HCT116 (cell line): ENCODE measurements at regions not wholly inside any gene's neighbourhood (a gene's known extent, or its start where the extent isn't known, plus 50 kb on each side); places are given as distances from the start of the nearest gene placed in this dataset.
"Not testable (repeated sequence)": the region's sequence is repeated elsewhere in the genome, so short reads cannot be mapped to it uniquely, and the experiment has no call there.

Source experiments
- ATAC-seq: fragments of 200-7000 bp; cut with Tn5 transposase; 2 replicates; pipeline ENCODE4 v1.9.1; 2020; ENCODE audit warnings: mild to moderate bottlenecking, moderate library complexity
- BruUV-seq: library from RNA; stranded (reverse); fragments of 400-500 nt; replicated peaks from 2 replicates; lab custom pipeline; 2021; lab: Mats Ljungman, UMichigan
- CTCF ChIA-PET: fragments of 300-600 bp; sonication (Branson Sonifier 250); formaldehyde crosslinking; loops from one replicate; lab custom pipeline; 2021; ENCODE audit warnings: antibody characterized with exemption; lab: Charles Lee
- POLR2A ChIA-PET: fragments of 300-600, 350-600 bp; sonication (Branson Sonifier 250); formaldehyde crosslinking; loops from one replicate; lab custom pipeline; 2021; ENCODE audit warnings: antibody characterized with exemption; lab: Charles Lee
- RAD21 ChIA-PET, 2 experiments: fragments of 300-600 bp; sonication (Branson Sonifier 250); formaldehyde crosslinking; loops; one replicate each; lab custom pipeline; 2023; ENCODE audit warnings: low total read pairs in 2 of 2; ENCODE audit not compliant: uncharacterized antibody in 2 of 2, unreplicated experiment in 2 of 2, low non-redundant PET in 1 of 2; lab: Charles Lee
- DNase-seq: peaks from one replicate; pipeline ENCODE4 v3.0.0-alpha.2; 2010; ENCODE audit warnings: low read depth, low spot score
- H2AFZ ChIP-seq: fragments of 200-600 bp; shearing (Covaris generic), sonication (generic); 2 replicates; pipeline ENCODE4 v1.6.1; 2017; ENCODE audit warnings: low read depth, mixed run types, mixed read lengths, antibody characterized with exemption, low read length; ENCODE audit not compliant: poor library complexity, severe bottlenecking
- H3K27ac ChIP-seq: 2 replicates; pipeline ENCODE4 v1.5.1; 2012; ENCODE audit warnings: low read depth, low read length
- H3K27me3 ChIP-seq: fragments of 200-600 bp; sonication (generic); 2 replicates; pipeline ENCODE4 v1.6.1; 2016; ENCODE audit warnings: mixed run types, low read length, mixed read lengths; ENCODE audit not compliant: insufficient read depth
- H3K36me3 ChIP-seq, 2 experiments: fragments of 200-500 bp in 1 of 2; fragments of 200-600 bp in 1 of 2; sonication (Bioruptor generic) in 1 of 2; sonication (generic) in 1 of 2; 2 replicates each; pipeline versions ENCODE4 v1.5.1 to v1.6.1; 2014 to 2016; ENCODE audit warnings: low read length in 2 of 2, inconsistent platforms in 1 of 2, mixed read lengths in 1 of 2, mixed run types in 1 of 2; ENCODE audit not compliant: insufficient read depth in 2 of 2, control insufficient read depth in 1 of 2
- H3K4me1 ChIP-seq, 2 experiments: fragments of 200-600 bp in 1 of 2; sonication (generic) in 1 of 2; 2 replicates each; pipeline versions ENCODE4 v1.5.1 to v1.6.1; 2012 to 2017; ENCODE audit warnings: low read length in 2 of 2, inconsistent platforms in 1 of 2, mild to moderate bottlenecking in 1 of 2, mixed read lengths in 1 of 2, mixed run types in 1 of 2, moderate library complexity in 1 of 2; ENCODE audit not compliant: insufficient read depth in 2 of 2, control insufficient read depth in 1 of 2
- H3K4me2 ChIP-seq: fragments of 200-600 bp; sonication (generic); 2 replicates; pipeline ENCODE4 v1.6.1; 2017; ENCODE audit warnings: mixed run types, low read length, mixed read lengths
- H3K4me3 ChIP-seq, 2 experiments: fragments of 200-600 bp in 1 of 2; sonication (generic) in 1 of 2; replicated peaks in 1 of 2; 2 replicates each; pipeline ENCODE4 v1.5.1; 2011 to 2016; ENCODE audit warnings: low read length in 2 of 2, control low read depth in 1 of 2, low read depth in 1 of 2, mild to moderate bottlenecking in 1 of 2, mixed read lengths in 1 of 2, mixed run types in 1 of 2
- H3K79me2 ChIP-seq: fragments of 200-600 bp; sonication (generic); 2 replicates; pipeline ENCODE4 v1.6.1; 2017; ENCODE audit warnings: mild to moderate bottlenecking, mixed run types, low read length, moderate library complexity, mixed read lengths; ENCODE audit not compliant: insufficient read depth
- H3K9ac ChIP-seq: fragments of 200-600 bp; sonication (generic); 2 replicates; pipeline ENCODE4 v1.6.1; 2016; ENCODE audit warnings: low read length, mixed read lengths
- H3K9me2 ChIP-seq: fragments of 200-600 bp; sonication (generic), shearing (Covaris generic); 2 replicates; pipeline ENCODE4 v1.6.1; 2017; ENCODE audit warnings: mixed run types, mild to moderate bottlenecking, moderate library complexity; ENCODE audit not compliant: insufficient read depth
- H3K9me3 ChIP-seq, 2 experiments: fragments of 200-500 bp in 1 of 2; fragments of 200-600 bp in 1 of 2; sonication (Bioruptor generic) in 1 of 2; sonication (generic) in 1 of 2; 2 replicates each; pipeline ENCODE4 v1.6.1; 2014 to 2017; ENCODE audit warnings: low read length in 2 of 2, mixed read lengths in 2 of 2, inconsistent platforms in 1 of 2, low read depth in 1 of 2, mild to moderate bottlenecking in 1 of 2, mixed run types in 1 of 2, moderate library complexity in 1 of 2; ENCODE audit not compliant: control insufficient read depth in 1 of 2, insufficient read depth in 1 of 2
- H4K20me1 ChIP-seq: fragments of 200-600 bp; sonication (generic), shearing (Covaris generic); 2 replicates; pipeline ENCODE4 v1.6.1; 2017; ENCODE audit warnings: mixed run types, mild to moderate bottlenecking, moderate library complexity; ENCODE audit not compliant: insufficient read depth
- intact Hi-C: fragments of 100-400 bp; cut with micrococcal nuclease; formaldehyde crosslinking; loops from 2 replicates; pipeline ENCODE4 v1.10.0; 2022

GRCh38 chr12:8325145-8325839, 97.9 kb upstream of the FAM90A1 start:
- not testable (repeated sequence) for H3K4me1 ChIP-seq

GRCh38 chr12:8328835-8329234, 101.4 kb upstream of the FAM90A1 start:
- H3K4me2 ChIP-seq, H3K36me3 ChIP-seq, ATAC-seq, POLR2A ChIA-PET, H3K4me3 ChIP-seq, H2AFZ ChIP-seq, DNase-seq, RAD21 ChIA-PET, H3K4me1 ChIP-seq, H3K27ac ChIP-seq, H3K9me3 ChIP-seq, H3K27me3 ChIP-seq, H3K9ac ChIP-seq, H4K20me1 ChIP-seq, BruUV-seq, H3K9me2 ChIP-seq, CTCF ChIA-PET, H3K79me2 ChIP-seq, intact Hi-C loops: not testable (repeated sequence)

More at GRCh38 chr12:8325145-8325839, 97.9 kb upstream of the FAM90A1 start:
- H3K4me2 ChIP-seq, H3K79me2 ChIP-seq, intact Hi-C loops, H3K27me3 ChIP-seq, H2AFZ ChIP-seq, H3K9ac ChIP-seq, POLR2A ChIA-PET, BruUV-seq, RAD21 ChIA-PET, H3K9me3 ChIP-seq, H3K27ac ChIP-seq, CTCF ChIA-PET, ATAC-seq, H3K36me3 ChIP-seq, H4K20me1 ChIP-seq, DNase-seq, H3K4me3 ChIP-seq, H3K9me2 ChIP-seq: not testable (repeated sequence)

DNA sequence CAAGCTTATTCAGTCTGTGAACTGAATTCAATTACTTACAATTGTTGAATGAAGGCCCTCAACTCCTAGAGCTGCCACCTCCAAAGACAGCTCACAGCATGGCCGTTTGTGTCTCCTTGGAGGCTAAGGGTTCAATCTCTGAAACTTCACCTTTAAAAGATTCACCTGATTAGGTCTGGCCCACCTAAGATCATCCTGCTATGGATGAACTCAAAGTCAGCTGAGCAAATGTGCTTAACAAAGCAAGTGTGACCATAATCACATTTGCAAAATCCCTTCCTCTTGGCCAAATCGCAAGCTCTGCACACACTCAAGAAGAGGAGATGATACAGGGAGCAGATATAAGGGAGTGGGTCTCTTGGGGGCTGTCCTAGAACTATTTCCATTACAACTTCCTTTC, 105.0 kb upstream of the FAM90A1 start:
- H3K4me3 ChIP-seq, H3K4me1 ChIP-seq, H3K36me3 ChIP-seq, H4K20me1 ChIP-seq, H3K27me3 ChIP-seq, H3K27ac ChIP-seq, H3K79me2 ChIP-seq, H3K9ac ChIP-seq, DNase-seq, H2AFZ ChIP-seq, CTCF ChIA-PET, ATAC-seq, BruUV-seq, RAD21 ChIA-PET, H3K4me2 ChIP-seq, intact Hi-C loops, H3K9me2 ChIP-seq, POLR2A ChIA-PET, H3K9me3 ChIP-seq: not testable (repeated sequence)

- H2AFZ ChIP-seq, H3K79me2 ChIP-seq, POLR2A ChIA-PET, H3K9me2 ChIP-seq, CTCF ChIA-PET, DNase-seq, H3K9ac ChIP-seq, ATAC-seq, H3K4me1 ChIP-seq, H3K4me3 ChIP-seq, H3K27me3 ChIP-seq, BruUV-seq, intact Hi-C loops, H4K20me1 ChIP-seq, H3K36me3 ChIP-seq, RAD21 ChIA-PET, H3K4me2 ChIP-seq, H3K27ac ChIP-seq, H3K9me3 ChIP-seq: not testable (repeated sequence)
Observed at GRCh38 chr12:8351073-8351472, 104.7 kb upstream of the CLEC6A start.
